ENCODE measurements at regions not wholly inside any gene's neighbourhood (a gene's known extent, or its start where the extent isn't known, plus 50 kb on each side); places are given as distances from the start of the nearest gene placed in this dataset.

GRCh38 chr10:111137587-111137986, 60.8 kb downstream of the ADRA2A start:
- no TSS peak for BruUV-seq (replicated peaks)
- intact Hi-C loops (cut with micrococcal nuclease; ENCODE audit: unreplicated experiment) (no loop called here), in situ Hi-C loops (cut with MboI) (no loop called here)
- H3K4me3 ChIP-seq, result no peak overlapping the region
- ChIA-PET RAD21 (ENCODE audit: unreplicated experiment) (interaction anchor here (1.0 kb wide), 1 partner anchor 155 kb away, joined by 4 read pairs; no protein-coding TSS in a partner anchor), POLR2A (no interaction called here), SMC1A (ENCODE audit: uncharacterized antibody, unreplicated experiment) (interaction anchor here (0.7 kb wide), 1 partner anchor 11 kb away, joined by 3 read pairs; no protein-coding TSS in a partner anchor), CTCF (no interaction called here)
- TF ChIP-seq YBX1 (IDR thresholded peaks at IDR 0.05) (no peak), ATF7 (IDR thresholded peaks at IDR 0.05; ENCODE audit: low read depth) (no peak)
- H2AFZ ChIP-seq (ENCODE audit: control insufficient read depth, low read depth, low read length), result no peak overlapping the region
- H3K79me2 ChIP-seq (ENCODE audit: control insufficient read depth, insufficient read depth, low read length), result no peaks in the 10 kb centered on the region
- ATAC-seq, result no peak
- 2% methylated on average over 4 of the region's 4 CpGs for WGBS (ENCODE audit: insufficient coverage, insufficient replicate concordance, low lambda C conversion rate, missing lambda C conversion rate)
- no peak for FAIRE-seq
- no peaks in the 10 kb centered on the region; a peak in 2 of 4 replicates for H3K27me3 ChIP-seq (replicated peaks in 1 of 2; ENCODE audit: control insufficient read depth in 2 of 2, insufficient read depth in 2 of 2, low read length in 1 of 2)
- DNase-seq (ENCODE audit: low read depth, low spot score), result no peak
- no peaks in the 10 kb centered on the region for H4K20me1 ChIP-seq (ENCODE audit: control insufficient read depth, insufficient read depth)
- H3K9ac ChIP-seq (ENCODE audit: control insufficient read depth, insufficient read depth, low read length), result no peak overlapping the region
- no peaks in the 10 kb centered on the region for H3K36me3 ChIP-seq (ENCODE audit: control insufficient read depth in 2 of 2, insufficient read depth in 2 of 2, low read length in 1 of 2)
- no peaks in the 10 kb centered on the region for H3K9me3 ChIP-seq (replicated peaks; ENCODE audit: control insufficient read depth, insufficient read depth, low read length)
- H3K4me1 ChIP-seq (ENCODE audit: control insufficient read depth, insufficient read depth, low read length), result no peaks in the 10 kb centered on the region
- H3K27ac ChIP-seq (ENCODE audit: control insufficient read depth, insufficient read depth), result no peak overlapping the region
- H3K4me2 ChIP-seq (ENCODE audit: control insufficient read depth, insufficient read depth), result no peak overlapping the region

GRCh38 chr10:111138544-111138943, 61.7 kb downstream of the ADRA2A start:
- in situ Hi-C loops (cut with MboI) (no loop called here), intact Hi-C loops (cut with micrococcal nuclease; ENCODE audit: unreplicated experiment) (no loop called here)
- Histone ChIP-seq H3K4me1 (ENCODE audit: control insufficient read depth, insufficient read depth, low read length) (no peaks in the 10 kb centered on the region), H3K4me3 (no peak overlapping the region), H3K9me3 (replicated peaks; ENCODE audit: control insufficient read depth, insufficient read depth, low read length) (no peaks in the 10 kb centered on the region), H3K4me2 (ENCODE audit: control insufficient read depth, insufficient read depth) (no peak overlapping the region), H2AFZ (ENCODE audit: control insufficient read depth, low read depth, low read length) (no peak overlapping the region), H3K27me3 (replicated peaks in 1 of 2; ENCODE audit: control insufficient read depth in 2 of 2, insufficient read depth in 2 of 2, low read length in 1 of 2) (no peaks in the 10 kb centered on the region; a peak in 2 of 4 replicates), H3K36me3 (ENCODE audit: control insufficient read depth in 2 of 2, insufficient read depth in 2 of 2, low read length in 1 of 2) (no peaks in the 10 kb centered on the region), H3K9ac (ENCODE audit: control insufficient read depth, insufficient read depth, low read length) (no peak overlapping the region), H4K20me1 (ENCODE audit: control insufficient read depth, insufficient read depth) (no peaks in the 10 kb centered on the region), H3K27ac (ENCODE audit: control insufficient read depth, insufficient read depth) (no peak overlapping the region), H3K79me2 (ENCODE audit: control insufficient read depth, insufficient read depth, low read length) (no peaks in the 10 kb centered on the region)
- ChIA-PET RAD21 (ENCODE audit: unreplicated experiment) (interaction anchor here (1.0 kb wide), 1 partner anchor 154 kb away, joined by 4 read pairs; no protein-coding TSS in a partner anchor), CTCF (no interaction called here), SMC1A (ENCODE audit: uncharacterized antibody, unreplicated experiment) (no interaction called here), POLR2A (no interaction called here)
- WGBS (ENCODE audit: insufficient coverage, insufficient replicate concordance, low lambda C conversion rate, missing lambda C conversion rate), result 72% methylated on average over 7 of the region's 7 CpGs
- no peak for DNase-seq (ENCODE audit: low read depth, low spot score)
- TF ChIP-seq SIN3A (IDR thresholded peaks at IDR 0.05; ENCODE audit: low read depth, low read length) (no peak), ZZZ3 (IDR thresholded peaks at IDR 0.05; ENCODE audit: control insufficient read depth, insufficient read length, low read depth) (no peak), HDAC2 (IDR thresholded peaks at IDR 0.05) (no peak), RELA (IDR thresholded peaks at IDR 0.05; ENCODE audit: borderline replicate concordance, partially characterized antibody) (no peak), CREM (IDR thresholded peaks at IDR 0.05; ENCODE audit: low read depth) (no peak), MEF2A (IDR thresholded peaks at IDR 0.05; ENCODE audit: insufficient read depth, low read depth, low read length) (no peak), STAT3 (IDR thresholded peaks at IDR 0.05; ENCODE audit: low read depth, low read length) (no peak), IKZF2 (IDR thresholded peaks at IDR 0.05) (no peak), SPI1 (IDR thresholded peaks at IDR 0.05; ENCODE audit: borderline replicate concordance, insufficient read depth, low read depth, low read length) (no peak), SMC3 (IDR thresholded peaks at IDR 0.05; ENCODE audit: borderline replicate concordance, low read length) (no peak), PML (IDR thresholded peaks at IDR 0.05; ENCODE audit: low read length) (no peak), ZBED1 (IDR thresholded peaks at IDR 0.05; ENCODE audit: borderline replicate concordance) (no peak), SUPT20H (IDR thresholded peaks at IDR 0.05; ENCODE audit: borderline replicate concordance, control insufficient read depth, low read depth, low read length) (no peak), ASH2L (IDR thresholded peaks at IDR 0.05; ENCODE audit: borderline replicate concordance, low read depth) (no peak)
- ATAC-seq, result no peak
- no TSS peak for BruUV-seq (replicated peaks)
- FAIRE-seq, result no peak
